GM13976 (cell line): ENCODE measurements at regions not wholly inside any gene's neighbourhood (a gene's known extent, or its start where the extent isn't known, plus 50 kb on each side); places are given as distances from the start of the nearest gene placed in this dataset.
"Not testable (repeated sequence)": the region's sequence is repeated elsewhere in the genome, so short reads cannot be mapped to it uniquely, and the experiment has no call there.

Source experiments
- DNase-seq: peaks from one replicate; pipeline ENCODE4 v3.0.0; 2012; ENCODE audit warnings: low spot score
- in situ Hi-C: fragments of 300-500 bp; cut with MboI; formaldehyde crosslinking; loops from one replicate; pipeline ENCODE4 v1.12.0; 2022; ENCODE audit warnings: low sequenced_read_pairs, mixed read lengths, inconsistent platforms; ENCODE audit not compliant: unreplicated experiment
- TF ChIP-seq, protein P1 (sequence below): IDR thresholded peaks from 2 replicates; pipeline ENCODE4 v1.5.1; 2012; ENCODE audit warnings: borderline replicate concordance, mild to moderate bottlenecking; ENCODE audit not compliant: insufficient read depth; ENCODE audit errors: extremely low read depth, missing control alignments, control extremely low read depth

DNA sequence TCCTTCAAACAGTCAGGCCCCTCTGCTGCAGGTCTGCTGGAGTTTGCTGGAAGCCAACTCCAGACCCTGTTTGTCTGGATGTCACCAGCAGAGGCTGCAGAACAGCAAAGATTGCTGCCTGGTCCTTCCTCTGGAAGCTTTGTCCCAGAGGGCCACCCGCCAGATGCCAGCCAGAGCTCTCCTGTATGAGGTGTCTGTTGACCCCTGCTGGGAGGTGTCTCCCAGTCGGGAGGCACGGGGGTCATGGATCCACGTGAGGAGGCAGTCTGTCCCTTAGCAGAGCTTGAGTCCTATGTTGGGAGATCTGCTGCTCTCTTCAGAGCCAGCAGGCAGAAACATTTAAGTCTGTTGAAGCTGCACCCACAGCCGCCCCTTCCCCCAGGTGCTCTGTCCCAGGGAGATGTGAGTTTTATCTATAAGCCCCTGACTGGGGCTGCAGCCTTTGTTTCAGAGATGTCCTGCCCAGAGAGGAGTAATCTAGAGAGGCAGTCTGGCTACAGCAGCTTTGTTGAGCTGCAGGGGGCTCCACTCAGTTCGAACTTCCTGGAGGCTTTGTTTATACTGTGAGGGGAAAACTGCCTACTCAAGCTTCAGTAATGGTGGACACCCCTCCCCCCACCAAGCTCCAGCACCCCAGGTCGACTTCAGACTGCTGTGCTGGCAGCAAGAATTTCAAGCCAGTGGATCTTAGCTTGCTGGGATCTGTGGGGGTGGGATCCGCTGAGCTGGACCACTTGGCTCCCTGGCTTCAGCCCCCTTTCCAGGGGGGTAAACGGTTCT is 72.1 kb downstream of the OGFRL1 start:
- in situ Hi-C loops, DNase-seq: not testable (repeated sequence)

DNA sequence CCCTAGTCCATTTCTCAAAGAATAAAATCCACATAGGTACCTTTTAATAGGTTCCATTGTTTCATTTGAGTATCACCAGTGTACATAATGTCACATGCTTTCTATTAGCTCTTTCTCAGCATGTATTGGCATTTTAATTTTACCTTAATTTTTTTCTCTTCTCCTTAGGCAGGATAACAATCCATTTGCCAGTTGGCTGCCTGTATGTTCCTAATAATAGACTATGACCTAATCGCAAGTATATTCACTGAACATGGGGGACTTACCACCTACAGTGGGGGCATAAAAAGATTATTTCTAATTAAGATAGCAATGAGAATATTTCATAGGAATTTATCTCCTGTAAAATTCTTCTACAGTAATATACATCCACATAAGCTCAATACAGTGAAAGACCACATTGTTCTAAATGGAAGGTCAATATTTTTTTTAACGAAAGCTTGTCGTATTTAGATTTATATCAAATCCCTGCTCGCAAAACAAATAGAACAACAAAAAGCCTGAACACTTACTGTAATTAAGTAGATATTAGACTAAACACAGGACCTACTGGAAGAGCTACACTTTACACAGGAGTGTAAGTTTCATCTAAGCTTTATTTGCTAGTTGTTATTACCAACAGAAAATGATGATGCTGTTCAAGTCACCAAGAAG is 76.4 kb downstream of the OGFRL1 start:
- TF ChIP-seq, protein P1, sequence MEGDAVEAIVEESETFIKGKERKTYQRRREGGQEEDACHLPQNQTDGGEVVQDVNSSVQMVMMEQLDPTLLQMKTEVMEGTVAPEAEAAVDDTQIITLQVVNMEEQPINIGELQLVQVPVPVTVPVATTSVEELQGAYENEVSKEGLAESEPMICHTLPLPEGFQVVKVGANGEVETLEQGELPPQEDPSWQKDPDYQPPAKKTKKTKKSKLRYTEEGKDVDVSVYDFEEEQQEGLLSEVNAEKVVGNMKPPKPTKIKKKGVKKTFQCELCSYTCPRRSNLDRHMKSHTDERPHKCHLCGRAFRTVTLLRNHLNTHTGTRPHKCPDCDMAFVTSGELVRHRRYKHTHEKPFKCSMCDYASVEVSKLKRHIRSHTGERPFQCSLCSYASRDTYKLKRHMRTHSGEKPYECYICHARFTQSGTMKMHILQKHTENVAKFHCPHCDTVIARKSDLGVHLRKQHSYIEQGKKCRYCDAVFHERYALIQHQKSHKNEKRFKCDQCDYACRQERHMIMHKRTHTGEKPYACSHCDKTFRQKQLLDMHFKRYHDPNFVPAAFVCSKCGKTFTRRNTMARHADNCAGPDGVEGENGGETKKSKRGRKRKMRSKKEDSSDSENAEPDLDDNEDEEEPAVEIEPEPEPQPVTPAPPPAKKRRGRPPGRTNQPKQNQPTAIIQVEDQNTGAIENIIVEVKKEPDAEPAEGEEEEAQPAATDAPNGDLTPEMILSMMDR = no peak
- in situ Hi-C loops = no loop called here
- no peak for DNase-seq

DNA sequence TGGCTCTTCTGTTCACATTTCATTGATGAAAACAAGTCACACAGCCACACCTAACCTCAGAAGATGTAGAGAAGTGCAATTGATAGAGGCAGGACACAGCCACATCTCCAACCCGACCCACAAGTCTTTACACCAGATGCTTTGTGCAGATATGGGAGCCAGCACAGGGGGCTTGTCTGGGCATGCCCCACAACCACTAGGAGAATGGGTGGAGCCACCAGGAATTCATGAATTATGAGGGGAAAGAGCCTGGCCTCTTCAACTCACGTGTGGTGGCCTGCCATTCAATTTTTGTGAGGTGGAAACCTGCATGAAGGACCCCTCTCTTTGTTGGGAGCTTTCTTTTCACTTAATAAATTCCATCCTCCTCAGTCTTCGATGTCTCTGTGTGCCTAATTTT is 79.1 kb downstream of the OGFRL1 start:
- TF ChIP-seq, protein P1 = no peak
- no peak for DNase-seq
- in situ Hi-C loops = no loop called here

DNA sequence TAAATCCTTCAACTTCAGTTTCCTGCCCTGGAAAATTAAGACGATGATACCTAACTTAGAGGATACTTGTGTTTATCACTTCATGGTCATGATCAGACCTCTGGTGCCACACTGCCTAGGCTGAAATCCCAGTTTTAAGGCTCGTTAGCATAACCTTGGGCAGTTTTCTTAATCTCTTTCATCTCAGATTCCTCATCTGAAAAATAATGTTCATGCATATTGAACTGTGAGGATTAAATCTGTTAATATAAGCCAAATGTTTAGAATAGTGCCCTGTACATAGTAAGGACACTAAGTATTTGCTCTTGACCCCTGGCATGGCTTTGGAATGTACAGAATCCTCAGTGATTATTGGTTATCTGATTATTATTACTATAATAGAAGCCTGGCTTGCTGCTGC is 79.7 kb downstream of the OGFRL1 start:
- TF ChIP-seq, protein P1 = no peak
- in situ Hi-C loops = no loop called here
- DNase-seq = no peak

DNA sequence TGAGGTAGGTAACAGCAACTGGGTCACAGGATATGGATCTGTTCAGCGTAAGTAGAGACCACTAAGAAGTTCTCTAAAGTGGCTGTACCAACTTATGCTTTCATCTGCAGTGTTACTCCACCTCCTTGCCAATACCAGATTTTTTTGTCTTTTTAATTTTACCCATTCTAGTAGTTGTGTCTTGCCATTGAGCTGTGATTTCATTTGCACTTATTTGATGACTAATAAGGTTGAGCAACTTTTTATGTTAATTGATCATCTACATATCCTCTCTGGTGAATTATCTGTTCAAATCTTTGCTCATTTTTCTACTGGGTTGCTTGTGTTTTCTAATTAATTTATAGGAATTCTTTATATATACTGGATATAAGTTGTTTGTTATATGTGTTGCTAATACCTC is 82.9 kb downstream of the OGFRL1 start:
- TF ChIP-seq, protein P1 = no peak
- no peak for DNase-seq
- in situ Hi-C loops = no loop called here

DNA sequence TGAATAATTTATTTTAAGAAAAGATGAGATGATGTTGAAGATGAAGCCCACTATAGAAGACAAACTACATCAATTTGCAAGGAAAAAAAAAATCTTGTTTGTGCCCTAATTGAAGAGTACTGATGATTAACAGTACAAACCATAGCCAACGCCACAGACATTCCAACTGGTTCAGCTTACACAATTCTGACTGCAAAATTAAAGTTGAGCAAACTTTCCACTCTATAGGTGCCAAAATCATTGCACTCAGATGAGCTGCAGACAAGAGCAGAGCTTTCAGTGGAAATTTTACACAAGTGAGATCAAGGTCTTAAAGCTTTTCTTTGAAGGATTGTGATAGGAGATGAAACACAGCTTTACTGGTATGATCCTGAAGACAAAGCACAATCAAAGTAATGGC is 85.3 kb downstream of the OGFRL1 start:
- TF ChIP-seq, protein P1 = no peak
- in situ Hi-C loops = no loop called here
- DNase-seq = no peak

DNA sequence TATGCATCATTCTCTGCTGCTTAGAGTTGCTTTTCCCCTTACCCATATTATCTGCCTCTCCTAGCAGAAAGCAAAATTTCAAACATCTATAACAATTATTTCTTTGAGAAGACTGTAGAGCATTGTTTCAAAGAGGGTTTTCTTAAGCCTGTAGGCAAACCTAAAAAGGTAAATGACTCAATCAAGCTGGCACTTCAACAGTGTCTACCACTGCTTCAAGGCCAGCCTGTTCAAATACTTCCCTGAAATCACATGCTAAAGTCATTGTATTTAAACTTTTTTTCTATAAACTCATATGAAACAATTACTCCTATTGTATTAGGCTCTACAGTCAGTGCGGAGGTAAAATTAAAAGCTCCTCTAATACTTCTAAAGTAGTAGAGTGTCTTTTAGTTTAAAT is 87.1 kb downstream of the OGFRL1 start:
- in situ Hi-C loops = loop anchor here (25.0 kb wide), 1 partner anchor 712 kb away; no protein-coding TSS in a partner anchor
- TF ChIP-seq, protein P1 = no peak
- DNase-seq = no peak
